SW 1271 (cell line): ENCODE measurements at regions not wholly inside any gene's neighbourhood (a gene's known extent, or its start where the extent isn't known, plus 50 kb on each side); places are given as distances from the start of the nearest gene placed in this dataset.
"Not testable (repeated sequence)": the region's sequence is repeated elsewhere in the genome, so short reads cannot be mapped to it uniquely, and the experiment has no call there.

Experiments used
- DNase-seq, 2 experiments: peaks; one replicate each; lab custom pipeline; 2025; lab: John Stamatoyannopoulos, UW

DNA sequence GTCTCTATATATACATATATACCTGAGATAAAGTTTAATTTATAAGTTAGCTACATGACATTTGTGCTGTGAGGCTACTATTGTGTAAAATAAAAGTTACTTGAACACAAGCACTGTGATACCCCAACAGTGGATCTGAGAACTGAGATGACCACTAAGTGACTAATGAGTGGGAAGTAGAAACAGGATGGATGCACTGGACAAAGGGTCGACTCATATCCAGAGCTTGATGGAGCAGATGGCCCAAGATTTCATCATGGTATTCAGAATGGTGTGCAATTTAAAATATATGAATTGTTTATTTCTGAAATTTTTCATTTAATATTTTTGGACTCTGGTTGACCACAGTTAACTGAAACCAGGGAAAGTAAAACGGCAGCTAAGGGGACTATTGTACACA, 908.6 kb upstream of the MDGA2 start:
- DNase-seq, result no peak

DNA sequence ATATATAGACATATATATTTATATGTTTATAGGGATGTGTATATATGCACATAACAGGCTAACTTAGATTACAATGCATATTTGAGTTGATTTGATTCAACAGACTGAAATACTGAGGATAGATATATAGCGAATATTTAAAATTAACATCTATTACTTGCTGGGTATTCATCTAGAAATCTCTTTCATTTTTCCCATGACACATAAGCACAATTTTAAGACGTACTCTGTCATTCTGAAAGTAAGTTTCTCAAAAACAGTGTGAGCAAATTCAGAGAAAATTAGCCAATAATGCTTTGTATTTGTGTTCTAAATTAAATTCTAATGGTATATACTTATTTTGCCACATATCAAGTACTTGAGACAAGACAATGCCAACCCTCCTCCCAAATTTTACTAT, 907.5 kb upstream of the MDGA2 start:
- no peak for DNase-seq

DNA sequence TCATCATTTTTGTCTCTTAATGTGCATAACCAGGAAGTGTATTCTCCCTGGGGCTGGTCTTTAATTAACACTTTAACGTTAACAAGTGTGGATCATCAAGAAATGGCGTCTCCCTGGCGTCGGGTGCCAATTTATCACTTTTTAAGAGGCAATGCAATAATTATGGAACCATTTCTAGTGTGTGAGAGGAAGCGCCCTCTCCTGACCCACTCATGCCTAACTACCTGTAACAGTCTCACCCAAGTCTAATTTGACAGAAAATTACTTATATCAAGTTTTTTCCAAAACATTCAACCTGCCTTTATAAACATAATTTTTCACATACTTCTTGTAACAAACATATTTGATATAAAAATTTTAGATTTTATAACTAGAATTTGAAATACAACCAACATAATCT, 905.3 kb upstream of the MDGA2 start:
- DNase-seq, result no peak

DNA sequence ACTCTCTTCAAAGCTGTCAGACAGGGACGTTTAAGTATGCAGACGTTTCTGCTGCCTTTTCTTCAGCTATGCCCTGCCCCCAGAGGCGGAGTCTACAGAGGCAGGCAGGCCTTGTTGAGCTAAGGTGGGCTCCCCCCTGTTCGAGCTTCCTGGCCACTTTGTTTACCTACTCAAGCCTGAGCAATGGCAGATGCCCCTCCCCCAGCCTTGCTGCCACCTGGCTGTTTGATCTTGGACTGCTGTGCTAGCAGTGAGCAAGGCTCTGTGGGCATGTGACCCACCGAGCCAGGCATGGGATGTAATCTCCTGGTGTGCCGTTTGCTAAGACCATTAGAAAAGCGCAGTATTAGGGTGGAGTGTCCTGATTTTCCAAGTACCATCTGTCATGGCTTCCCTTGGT, 900.4 kb upstream of the MDGA2 start:
- no peak for DNase-seq

DNA sequence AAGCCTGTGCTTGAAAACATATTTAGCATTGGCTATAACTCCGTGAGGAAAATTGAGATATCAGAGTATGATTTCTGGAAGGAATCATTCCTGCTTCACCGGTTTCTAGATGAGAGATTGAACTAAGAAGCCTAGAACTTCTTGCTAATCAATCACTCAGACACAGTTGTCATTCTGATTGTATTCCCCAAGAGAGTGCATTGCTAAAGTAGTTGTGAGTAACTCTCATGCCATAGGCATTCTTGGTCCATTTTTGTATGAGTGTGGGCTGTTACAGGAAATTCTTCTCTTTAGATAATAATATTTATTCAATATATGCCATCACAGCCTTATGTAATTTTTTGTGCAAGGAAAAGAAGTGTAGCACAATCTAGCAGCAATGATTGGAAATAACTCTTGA, 893.3 kb upstream of the MDGA2 start:
- DNase-seq, result no peak

DNA sequence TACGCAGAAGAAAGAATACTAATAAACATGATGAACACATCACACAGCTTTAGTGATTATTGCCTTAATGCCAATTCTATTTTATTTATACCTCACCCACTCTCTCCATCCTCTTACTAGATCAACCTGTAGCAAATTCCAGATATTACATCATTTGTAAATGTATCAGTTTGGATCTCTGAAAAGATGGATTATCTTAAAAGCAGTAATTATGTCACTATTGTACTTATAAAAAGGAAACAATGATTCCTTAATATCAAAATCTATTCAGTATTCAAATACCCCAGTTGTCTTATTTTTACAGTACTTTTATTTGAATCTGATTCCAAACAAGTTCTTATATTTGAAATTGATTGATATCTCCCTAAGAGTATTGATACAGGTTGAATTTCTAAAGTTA, 892.8 kb upstream of the MDGA2 start:
- DNase-seq, result no peak

DNA sequence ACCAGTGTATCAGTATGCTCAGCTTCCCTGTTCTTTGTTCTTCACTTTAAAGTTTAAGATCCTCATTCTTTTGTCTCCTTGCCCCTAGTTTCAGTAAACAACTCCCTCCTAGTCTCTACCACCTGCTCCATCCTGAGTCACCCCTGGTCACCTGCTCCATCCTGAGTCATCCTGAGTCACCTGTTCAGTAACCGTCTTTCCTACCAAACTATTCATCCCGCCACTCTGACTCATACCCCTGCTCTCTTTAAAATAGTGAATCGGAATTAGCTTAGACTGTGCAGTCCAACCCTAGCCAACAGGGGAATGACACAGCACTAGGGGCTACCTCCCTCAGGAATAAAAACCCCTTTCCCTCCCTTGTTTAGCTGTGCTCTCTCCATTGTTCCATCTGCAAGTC, 888.1 kb upstream of the MDGA2 start:
- DNase-seq, result no peak

DNA sequence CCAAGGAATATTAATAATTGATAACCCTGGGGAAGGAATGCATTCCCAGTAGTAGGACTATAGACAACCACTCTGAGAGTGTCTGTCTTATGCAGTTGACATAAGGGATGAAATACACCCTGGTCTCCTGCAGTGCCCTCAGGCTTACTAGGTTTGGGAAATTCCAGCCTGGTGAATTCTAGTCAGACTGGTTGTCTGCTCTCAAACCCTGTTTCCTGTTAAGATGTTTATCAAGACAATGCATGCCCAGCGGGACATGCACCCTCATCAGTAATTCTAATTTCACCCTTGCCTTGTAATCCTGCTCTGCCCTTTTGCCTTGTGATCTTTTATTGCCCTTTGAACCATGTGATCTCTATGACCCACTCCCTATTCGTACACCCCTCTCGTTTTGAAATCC, 886.0 kb upstream of the MDGA2 start:
- not testable (repeated sequence) for DNase-seq

DNA sequence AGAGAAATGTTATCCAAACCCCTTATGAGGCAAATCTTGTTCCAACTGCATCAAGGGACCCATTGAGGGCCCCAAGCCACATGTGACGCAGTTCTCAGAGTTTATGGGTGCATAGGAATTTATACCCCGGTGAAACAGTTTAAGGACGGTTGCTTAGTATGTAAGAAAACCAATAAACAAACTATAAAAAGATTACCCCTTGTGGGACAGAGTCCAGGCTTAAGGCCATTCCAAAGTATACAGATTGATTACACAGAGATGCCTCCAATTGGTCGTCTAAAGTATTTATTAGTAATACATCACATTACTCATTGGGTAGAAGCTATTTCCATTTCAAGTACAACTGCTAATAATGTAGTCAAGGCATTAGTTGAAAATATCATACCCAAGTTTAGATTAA, 885.0 kb upstream of the MDGA2 start:
- DNase-seq, result no peak

DNA sequence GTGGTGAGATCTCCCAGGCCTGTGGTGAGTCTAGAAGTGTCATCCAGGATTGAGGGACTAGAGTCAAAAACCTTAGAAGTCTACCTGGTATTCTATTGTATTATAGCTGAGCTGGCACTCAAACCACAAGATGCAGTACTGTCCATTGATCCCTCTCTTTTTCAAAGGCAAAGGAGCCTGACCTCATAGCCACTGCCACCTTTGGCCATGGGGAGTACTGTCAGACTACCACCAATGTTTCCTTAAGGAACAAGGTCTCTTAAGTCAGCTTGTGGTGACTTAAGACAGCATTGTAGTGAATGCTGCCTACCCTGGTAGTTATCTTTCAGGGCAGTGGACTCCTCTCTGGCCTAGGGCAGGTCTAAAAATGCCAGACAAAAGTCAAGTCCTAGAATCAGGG, 878.0 kb upstream of the MDGA2 start:
- DNase-seq, result no peak

DNA sequence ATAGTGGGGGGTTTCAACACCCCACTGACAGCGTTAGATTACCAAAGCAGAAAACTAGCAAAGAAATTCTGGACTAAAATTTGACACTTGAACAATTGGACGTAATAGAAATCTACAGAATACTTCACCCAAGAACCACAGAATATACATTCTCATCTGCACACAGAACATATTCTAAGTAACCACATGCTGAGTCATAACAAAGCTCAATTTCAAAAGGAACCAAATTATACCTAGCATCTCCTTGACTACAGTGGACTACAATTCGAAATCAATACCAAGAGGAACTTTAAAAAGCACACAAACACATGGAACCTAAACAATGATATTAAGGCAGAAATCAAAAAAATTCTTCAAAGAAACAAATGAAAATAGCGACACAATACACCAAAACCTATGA, 871.6 kb upstream of the MDGA2 start:
- no peak for DNase-seq

DNA sequence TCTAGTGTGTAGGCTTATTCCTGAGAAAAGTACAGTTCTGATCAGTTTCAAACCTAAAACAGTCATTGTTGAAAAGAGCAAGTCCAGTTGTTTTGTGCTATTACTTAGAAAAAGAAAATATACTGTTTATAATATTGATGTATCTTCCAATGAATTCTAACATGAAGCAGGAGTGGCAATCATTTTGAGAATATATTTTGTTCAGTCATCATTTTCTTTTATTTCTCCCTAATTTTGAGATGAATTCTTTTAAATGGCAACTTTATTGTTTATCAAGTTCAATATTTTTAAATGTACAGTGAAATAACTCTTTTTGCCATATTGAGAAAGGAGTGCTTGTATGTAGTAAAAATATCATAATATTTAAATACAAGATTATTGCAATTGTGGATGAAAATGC, 862.2 kb upstream of the MDGA2 start:
- DNase-seq, result no peak

DNA sequence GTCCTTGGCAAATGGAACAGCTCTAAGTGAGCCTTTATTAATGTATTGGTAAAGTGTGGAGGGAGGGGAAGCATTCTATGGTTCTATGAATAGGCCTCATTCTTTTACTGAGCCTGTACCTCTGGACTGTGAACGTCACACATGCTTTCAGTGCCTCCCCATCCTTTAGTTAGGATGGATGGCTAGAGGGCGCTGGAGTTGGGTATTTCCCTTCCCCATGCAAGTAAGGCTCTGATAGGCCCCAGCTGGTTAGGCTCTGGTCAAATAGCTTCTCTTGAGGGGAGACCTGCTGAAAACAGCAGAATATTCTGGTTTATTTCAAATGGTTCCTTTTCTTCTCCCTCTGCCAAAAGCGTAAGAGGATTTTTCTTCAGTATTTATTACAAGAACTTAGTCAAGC, 860.9 kb upstream of the MDGA2 start:
- no peak for DNase-seq

DNA sequence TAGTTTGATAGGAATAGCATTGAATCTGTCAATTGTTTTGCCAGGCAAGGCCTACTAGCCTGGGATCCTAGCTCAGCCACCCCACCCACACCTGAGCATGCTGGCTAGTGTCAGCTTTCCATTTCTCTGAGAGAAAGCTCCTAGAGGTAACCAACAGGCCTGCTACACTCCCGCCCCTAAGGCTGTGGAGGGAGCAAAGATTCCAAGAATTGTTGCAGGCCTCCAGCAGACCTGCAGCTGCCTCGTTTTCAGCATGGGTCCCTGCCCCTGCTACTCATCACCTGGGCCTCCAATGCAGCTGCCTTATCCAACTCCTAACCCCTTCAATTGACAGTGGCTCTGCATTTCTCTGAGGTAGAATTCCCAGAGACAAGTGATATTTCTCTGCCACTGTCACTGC, 852.4 kb upstream of the MDGA2 start:
- no peak for DNase-seq

DNA sequence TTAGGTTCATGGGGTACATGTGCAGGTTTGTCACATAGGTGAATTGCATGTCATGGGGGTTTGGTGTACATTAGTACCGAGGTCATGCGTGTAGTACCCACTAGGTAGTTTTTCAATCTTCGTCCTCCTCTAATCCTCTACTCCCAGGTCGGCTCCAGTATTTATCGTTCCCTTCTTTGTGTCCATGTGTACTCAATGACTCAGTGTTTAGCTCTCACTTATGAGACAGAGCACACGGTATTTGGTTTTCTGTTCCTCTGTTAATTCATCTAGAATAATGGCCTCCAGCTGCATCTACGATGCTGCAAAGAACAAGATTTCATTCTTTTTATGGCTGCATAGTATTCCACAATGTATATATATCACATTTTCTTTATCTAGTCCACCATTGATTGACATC, 850.9 kb upstream of the MDGA2 start:
- DNase-seq, result no peak

DNA sequence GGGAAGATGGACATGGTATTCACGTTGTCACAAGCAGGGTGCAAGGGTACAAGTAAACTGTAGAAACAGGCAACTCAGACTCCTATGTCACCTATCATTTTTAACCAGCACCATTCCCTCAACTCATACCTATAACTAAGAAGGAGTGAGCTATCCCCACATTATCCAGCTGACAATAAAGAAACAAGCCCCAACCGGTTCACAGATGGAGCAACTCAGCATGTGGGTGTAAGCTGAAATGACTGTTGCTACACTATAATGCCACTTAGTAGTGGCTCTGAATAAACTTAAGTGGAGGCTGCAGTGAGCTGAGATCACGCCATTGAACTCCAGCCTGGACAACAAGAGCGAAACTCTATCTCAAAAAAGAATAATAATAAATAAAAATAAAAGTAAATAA, 829.5 kb upstream of the MDGA2 start:
- no peak for DNase-seq

DNA sequence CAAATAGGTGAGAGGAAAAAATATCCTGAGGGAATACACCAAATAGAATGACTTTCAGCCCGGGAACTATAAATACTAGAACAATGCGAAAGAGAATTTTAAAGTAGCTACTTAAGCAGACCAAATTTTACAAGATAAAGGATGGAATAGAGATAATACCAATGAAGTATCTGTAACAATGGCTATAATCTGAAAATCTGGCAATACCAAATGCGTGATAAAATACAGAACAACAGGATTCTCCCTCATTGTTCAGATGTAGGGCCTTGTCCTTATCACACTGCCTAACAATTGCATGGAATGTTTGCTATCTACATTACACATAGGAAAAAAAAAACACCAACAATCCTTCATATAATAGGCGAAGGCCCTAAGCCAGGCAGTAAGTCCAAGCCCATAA, 815.4 kb upstream of the MDGA2 start:
- DNase-seq, result no peak

DNA sequence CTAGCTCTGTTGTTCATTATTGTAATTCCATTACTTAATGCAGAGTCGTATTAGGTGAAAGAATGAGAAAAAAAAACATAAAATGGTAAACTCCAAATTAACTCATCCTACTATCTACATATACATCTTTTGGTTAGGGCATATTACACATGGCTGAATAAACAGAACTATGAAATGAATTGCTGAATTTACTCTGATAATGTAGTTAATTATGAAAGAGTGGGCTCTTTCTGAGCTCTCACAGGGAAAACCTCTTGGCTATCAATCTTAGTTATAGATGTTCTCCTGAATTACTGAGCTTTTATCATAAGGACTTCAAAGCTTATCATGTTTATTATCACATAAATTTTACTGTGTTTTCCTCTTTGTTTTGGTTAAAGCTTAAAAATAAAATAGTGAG, 798.5 kb upstream of the MDGA2 start:
- DNase-seq, result no peak

DNA sequence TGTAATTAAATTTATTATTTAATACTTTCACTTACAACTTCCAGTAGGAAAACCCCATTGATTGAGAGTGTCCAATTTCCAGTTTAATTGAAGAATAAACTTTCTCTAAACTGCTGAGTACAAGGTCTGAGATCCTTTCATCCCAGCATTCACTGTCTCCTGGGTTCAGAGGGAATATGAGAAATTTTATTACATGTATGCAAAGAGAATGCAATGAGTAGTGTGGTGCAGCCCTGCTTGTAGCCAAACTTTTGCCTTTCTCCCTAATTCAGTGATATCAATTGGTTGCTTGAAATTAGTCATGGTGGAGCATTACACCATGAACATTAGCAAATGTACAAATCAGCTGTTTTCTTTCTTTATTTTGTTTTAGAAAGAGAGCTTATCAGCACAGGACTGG, 780.6 kb upstream of the MDGA2 start:
- DNase-seq, result no peak

DNA sequence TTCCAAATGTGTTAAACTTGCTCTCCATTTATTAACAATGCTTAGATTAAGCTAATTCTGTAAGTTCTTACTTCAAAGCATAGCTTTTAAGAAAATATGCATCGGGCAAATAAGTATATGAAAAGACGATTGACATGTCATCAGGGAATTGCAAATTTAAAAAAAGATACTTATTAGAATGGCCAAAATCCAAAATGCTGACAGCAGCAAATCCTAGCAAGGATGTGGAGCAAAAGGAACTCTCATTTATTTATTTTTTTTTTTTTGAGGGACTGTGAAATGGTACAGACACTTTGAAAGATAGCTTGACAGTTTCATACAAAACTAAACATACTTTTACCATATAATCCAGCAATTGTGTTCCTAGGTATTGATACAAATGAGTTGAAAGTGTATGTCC, 779.5 kb upstream of the MDGA2 start:
- no peak for DNase-seq

DNA sequence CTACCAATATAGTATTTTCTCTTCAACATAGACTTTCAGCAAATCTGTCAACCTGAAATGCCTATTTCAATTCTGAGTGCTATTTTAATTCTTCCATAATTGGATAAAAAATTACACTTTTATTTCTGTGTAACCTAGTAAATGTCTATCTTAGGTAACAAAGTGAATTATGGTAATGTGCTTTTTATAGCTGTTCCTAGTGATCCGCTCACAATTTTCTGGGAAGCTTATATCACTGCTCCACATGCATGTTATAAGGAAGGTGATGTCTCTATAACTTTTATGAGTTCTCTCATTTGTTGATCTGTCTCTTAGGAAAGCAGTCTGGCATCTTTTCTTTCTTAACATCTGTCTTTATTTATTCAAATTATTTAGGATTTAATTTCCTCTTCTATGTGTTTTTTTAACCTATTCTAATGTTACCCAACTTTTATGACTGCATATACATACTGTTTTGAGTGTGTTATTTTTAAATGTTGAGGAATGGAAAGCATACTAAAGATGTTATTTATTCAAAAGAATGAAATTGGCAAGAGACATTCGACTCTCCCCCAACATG, 777.1 kb upstream of the MDGA2 start:
- DNase-seq, result no peak

DNA sequence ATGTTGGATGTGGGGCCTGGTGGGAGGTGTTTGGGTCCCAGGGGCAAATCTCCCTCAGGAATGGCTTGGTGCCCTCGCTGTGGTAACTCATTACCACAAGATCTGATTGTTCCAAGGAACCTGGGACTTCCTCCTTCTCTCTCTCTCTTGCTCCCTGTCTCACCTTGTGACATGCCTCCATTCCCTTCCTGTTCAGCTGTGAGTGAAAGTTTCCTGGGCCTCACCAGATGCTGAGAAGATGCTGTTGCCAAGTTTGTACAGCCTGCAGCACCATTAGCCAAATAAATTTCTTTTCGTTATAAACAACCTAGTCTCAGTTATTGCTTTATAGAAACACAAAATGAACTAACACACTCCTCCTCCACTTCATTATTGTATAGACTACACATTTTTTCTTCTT, 759.8 kb upstream of the MDGA2 start:
- DNase-seq, result no peak

DNA sequence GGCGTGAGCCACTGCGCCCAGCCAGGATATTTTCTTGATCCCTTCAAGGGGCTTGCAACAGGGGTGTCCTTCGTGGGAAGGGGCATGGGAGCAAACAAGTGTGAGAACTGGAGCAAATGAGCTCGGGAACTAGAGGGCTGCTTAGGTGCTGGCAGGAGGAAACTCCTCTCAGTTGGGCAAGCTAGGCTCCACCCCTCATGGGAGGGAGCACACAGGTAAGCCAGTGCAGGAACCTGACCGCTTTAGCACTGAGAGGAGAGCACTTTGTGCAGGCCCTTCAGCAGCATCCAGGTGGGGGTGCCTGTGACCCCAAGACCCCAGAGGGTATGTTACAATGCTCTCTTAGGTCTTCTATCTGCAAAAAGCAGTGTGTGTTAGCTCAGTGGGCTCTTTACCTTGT, 755.4 kb upstream of the MDGA2 start:
- DNase-seq, result no peak

DNA sequence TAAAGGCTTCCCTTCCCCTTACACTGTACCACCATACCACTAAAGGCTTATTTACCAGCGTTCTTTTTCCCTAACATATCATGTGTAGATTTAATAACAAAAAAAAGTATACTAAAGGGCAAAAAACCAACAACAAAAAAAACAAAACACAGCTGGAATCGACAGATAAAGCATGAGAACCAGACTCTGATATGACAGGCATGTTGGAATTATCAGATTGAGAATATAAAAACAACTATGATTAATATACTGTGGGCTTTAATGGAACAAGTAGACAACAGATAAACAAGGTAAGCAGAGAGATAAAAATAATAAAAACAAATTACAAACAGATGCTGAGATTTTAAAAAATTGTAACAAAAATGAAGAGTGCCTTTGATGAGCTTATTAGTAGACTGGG, 754.1 kb upstream of the MDGA2 start:
- DNase-seq, result no peak
